Tibial nerve (tissue), 4 donors: ENCODE measurements at regions not wholly inside any gene's neighbourhood (a gene's known extent, or its start where the extent isn't known, plus 50 kb on each side); places are given as distances from the start of the nearest gene placed in this dataset.

Experiments used
- EP300 ChIP-seq, 2 donors: sonication (generic); formaldehyde crosslinking; IDR thresholded peaks; one replicate each; pipeline ENCODE4 v1.6.1; 2017; ENCODE audit warnings: antibody characterized with exemption in 2 of 2, mild to moderate bottlenecking in 1 of 2
- POLR2A ChIP-seq, 2 donors: fragments of 450-650 bp; IDR thresholded peaks; one replicate each; pipeline ENCODE4 v1.6.1; 2017; ENCODE audit warnings: antibody characterized with exemption in 2 of 2, mild to moderate bottlenecking in 2 of 2, moderate library complexity in 2 of 2
- TF ChIP-seq, protein P1 (sequence below), 5 experiments: fragments of 200-600 bp in 3 of 5; fragments of 450-650 bp in 2 of 5; sonication (generic) in 3 of 5; IDR thresholded peaks; one replicate each; pipeline ENCODE4 v1.5.1; 2016 to 2019; ENCODE audit warnings: antibody characterized with exemption in 5 of 5, mild to moderate bottlenecking in 3 of 5, moderate library complexity in 2 of 5

DNA sequence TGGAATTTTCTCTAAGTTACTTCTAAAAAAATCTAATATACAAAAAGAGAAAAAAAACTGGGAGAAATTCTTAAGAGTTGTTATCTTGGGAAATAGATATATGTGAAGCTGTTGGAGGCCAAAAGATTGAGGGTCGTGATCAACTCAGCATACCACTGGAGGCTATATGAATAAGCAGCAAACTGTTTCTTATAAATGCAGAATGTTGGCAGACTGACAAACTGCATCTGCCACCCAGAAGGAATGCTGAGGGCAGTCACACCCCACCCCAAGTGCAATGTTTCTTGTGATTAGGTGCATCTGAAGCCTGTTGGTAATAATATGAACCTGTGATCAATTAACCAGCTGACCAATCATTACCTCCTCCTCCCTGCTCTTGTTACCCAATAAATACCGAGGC is 818.6 kb upstream of the MGAT4C start:
- TF ChIP-seq POLR2A (IDR thresholded peaks at IDR 0.05) (no peak), EP300 (IDR thresholded peaks at IDR 0.05) (no peak)
- TF ChIP-seq, protein P1, sequence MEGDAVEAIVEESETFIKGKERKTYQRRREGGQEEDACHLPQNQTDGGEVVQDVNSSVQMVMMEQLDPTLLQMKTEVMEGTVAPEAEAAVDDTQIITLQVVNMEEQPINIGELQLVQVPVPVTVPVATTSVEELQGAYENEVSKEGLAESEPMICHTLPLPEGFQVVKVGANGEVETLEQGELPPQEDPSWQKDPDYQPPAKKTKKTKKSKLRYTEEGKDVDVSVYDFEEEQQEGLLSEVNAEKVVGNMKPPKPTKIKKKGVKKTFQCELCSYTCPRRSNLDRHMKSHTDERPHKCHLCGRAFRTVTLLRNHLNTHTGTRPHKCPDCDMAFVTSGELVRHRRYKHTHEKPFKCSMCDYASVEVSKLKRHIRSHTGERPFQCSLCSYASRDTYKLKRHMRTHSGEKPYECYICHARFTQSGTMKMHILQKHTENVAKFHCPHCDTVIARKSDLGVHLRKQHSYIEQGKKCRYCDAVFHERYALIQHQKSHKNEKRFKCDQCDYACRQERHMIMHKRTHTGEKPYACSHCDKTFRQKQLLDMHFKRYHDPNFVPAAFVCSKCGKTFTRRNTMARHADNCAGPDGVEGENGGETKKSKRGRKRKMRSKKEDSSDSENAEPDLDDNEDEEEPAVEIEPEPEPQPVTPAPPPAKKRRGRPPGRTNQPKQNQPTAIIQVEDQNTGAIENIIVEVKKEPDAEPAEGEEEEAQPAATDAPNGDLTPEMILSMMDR (IDR thresholded peaks at IDR 0.05), result no peak
